HG03066 (cell line): ENCODE measurements at regions not wholly inside any gene's neighbourhood (a gene's known extent, or its start where the extent isn't known, plus 50 kb on each side); places are given as distances from the start of the nearest gene placed in this dataset.

ENCODE experiments used
- ATAC-seq: cut with Tn5 transposase; IDR thresholded peaks from one replicate; pipeline ENCODE4 v1.9.1; 2021; ENCODE audit warnings: low read depth; ENCODE audit not compliant: unreplicated experiment

DNA sequence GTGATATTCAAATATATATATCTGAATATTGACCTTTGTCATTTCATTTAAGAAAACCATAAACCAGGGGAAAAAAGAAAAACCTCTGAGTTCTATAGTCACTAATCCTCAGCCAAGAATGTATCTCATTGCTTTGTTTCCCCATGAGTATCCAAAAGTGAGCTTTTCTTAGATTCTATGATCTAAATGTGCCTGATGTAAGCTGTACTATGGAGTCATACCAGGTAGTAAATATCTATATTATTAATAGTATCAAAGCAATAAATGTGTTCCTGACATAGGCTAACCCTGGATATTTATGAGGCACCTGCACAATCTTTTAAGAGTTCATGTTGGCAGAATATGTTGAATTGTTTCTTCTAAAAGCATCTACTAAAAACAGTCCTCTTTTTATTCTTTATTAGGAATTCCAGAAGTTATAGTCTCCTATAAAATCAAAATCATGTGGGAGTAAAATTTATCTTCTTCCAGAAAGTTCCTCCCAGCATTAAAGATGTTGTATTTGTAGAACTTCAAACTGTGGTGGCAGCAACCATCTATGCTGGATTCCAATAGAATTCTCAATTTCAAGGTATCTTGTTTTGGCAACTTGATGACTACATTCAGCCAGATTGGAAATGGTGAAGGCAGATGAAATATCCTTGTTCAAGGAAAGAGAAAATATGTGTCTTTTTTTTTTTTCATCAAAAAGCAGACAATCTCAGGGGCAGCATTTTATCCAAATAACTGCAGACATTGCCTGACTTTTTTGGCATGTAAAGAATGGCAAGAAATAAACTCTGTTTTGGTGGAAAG lies 139.7 kb upstream of the RASSF8 start:
- ATAC-seq, result no peak

DNA sequence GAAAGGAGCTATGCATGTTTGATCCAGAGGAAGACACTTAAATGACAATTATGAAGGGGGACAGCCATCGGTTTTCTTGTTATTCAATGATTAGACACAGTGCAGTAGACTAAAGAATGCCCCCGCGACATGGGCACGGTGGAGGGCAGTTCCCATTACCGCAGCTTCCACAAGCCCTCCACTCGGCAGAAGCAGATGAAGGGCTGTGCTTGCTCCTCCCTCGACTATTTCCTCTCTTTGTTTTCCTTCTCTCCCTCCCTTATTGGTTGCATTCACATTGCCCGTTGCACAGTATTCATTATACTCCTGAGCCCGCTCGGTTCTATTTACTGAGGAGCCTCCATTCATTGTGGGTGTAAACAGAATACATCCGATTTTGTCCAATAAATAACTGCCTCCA lies 138.8 kb upstream of the RASSF8 start:
- no peak for ATAC-seq

DNA sequence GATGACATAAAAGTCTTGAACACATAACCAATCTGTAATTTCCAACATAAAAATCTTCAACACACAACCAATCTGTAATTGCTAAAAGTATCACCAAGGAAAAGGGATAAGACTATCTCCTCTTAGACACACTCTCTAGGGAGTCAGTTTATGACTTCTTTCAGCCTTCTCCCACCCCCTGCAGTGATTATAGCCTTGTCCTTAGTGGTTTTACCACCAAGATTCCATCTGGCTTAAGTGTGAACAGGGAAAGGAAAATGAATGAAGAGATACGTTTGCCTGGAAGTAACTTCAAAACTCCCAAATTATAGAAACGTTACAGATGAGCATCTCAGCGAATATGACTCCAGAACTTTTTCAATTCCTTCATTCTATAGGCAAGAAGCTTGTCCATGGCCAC lies 136.2 kb upstream of the RASSF8 start:
- ATAC-seq, result no peak

DNA sequence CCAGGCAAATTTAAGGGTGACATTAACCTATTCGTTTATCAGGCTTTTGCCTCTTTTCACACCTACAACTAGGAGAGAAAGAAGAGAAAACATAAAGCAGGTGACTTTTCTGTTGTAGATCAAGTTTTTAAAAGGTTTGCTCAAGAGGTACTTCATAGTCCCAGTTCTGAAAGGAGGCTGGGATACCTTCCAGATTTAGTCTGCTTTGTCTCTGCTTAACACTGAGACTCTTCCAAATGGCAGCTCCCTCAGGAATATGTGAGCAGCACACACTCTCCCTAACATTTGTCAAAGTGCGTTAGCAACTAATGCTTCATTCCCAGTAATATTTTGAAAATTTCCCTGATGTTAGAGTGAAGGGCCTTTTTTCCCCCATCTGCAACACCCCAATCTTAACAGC lies 133.7 kb upstream of the RASSF8 start:
- ATAC-seq, result no peak

DNA sequence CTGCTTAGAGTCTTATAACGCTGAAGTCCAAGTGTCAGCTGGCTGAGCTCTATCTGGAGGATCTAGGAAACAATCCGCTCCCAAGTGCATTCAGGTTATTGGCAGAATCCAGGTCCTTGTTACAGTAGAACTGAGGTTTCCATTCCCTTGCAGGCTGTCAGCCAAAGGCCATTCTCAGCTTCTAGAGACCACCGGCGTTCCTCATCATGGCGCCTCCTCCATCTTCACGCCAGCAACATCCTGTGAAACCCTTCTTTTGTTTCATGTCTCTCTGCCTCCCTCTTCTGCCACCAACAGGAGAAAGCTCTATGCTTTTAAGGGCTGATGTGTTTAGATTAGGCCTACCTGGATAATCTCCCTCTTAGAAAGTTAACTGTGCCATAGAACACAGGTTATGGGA lies 133.0 kb upstream of the RASSF8 start:
- ATAC-seq, result no peak

DNA sequence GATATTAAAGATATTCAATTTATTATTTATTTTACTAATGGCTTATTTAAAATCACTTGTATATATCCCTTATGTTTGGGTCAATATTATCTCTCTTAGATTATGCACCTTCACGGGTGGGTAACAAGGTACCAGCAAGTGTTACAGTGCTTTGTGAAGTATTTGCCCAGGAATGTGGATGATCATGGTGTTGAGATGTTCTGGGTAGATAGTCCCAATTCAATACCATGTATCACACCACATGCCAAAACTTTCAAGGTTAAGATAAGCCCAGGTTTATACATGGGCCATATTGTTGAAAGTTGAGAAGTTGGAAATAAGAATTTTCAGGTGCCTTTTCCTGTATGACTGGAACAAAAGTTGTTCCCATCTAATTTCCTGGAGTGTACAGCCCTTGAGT lies 131.3 kb upstream of the RASSF8 start:
- no peak for ATAC-seq

DNA sequence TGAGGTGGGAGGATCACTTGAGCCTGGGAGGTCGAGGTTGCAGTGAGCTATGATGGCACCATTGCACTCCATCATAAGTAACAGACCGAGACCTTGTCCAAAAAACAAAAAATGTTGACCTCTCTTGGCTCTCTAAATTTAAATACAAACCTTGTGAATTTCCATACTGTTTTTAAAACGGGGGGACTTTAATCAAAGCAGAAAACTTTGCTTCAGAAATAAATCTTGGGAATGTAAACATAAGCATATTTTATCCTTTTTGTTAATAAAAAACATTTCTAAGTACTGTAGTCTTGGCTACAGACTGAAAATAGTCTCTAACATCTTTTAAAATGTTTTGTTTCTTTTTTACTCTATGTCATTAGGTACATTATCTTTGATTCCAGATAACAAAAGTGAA lies 130.7 kb upstream of the RASSF8 start:
- ATAC-seq, result no peak

DNA sequence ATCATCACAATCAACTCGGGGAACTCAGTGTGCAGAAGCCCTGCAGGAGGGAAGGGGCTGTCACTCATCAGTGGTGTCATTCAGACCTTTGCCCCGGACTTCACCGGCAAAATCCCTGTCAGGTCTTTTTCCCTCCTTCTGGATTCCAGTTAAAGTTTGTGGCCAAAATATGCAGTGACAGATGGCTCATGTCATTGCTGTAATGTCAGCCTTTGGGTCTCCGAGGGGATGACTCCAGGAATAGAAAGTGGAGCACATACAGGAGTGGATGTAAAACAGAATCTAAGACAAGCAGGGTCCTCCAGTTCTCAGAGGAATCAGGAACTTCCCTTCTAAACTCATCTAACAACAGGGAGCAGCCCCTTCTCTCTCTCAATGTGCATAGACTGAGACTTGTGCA lies 130.3 kb upstream of the RASSF8 start:
- no peak for ATAC-seq

DNA sequence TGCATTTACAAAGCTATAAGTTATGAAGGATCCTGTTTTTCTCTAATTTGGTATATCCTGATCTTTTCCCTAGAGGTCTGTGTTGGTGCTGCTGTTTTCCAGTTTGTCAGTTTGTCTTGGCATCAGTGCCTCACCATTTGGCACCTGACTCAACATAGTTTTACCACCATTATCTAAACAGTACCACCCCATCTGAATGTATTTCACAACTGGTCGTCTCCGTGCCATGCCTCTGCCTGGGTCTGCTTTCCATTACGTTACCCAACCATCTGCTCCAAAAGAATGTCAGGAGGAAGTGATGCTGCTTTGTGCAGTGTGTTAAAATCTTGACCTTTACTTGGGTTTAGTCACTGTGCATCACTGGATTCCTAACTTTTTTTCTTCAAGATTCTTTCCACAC lies 129.3 kb upstream of the RASSF8 start:
- no peak for ATAC-seq

DNA sequence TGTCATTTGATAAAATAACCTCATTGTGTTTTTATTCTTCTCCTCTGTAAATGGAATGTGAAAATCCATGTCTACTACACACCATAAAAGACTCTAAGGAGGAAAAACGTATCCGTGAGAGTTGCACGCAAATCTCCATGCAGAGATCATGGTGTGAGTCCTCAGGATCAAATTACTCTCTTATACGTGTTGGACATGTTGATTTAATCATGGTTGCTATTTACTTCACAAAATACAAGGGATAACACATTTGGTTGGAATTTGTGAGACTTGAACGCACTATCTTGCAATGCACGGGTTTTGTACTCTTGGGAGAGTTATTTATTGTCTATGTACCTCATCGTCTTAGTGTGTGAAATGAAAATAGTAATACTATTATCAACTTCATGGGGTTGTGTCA lies 128.0 kb upstream of the RASSF8 start:
- ATAC-seq, result no peak

DNA sequence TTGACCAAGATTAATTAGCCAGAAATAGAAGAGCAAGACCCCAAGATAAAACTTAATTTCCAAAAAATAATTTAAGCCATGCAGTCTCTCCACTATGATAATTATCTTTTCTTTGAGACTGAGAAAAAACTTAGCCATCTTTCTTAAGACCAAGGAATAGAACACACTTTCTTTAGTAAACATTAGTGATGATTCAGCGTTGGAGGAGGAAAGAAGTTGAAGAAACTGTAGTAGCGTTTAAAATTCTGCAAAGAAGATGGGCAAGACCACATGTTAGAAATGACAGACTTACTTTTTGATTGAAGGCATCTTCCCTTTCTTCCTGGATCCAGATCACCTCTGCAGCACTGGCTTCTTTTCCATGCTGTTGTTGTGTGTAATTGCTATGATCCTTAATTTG lies 124.8 kb upstream of the RASSF8 start:
- no peak for ATAC-seq

DNA sequence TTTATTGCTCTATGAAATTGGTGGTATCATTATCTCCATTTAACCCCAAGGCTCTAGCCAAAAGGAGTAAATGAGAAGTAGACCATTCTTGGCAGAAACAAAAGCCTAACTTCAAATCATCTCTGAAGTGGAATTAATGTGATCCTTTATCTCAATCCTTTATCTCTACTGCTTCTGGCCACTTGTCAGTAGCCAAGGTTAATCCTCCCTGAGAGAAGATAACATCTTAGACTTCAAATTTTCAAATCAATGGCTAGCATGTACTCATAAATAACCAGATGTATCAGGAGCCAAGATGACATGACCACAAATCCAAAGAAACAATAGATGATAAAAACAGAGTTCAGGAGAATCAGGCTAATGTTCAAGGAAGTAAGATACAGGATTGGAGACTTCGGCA lies 123.1 kb upstream of the RASSF8 start:
- no peak for ATAC-seq

DNA sequence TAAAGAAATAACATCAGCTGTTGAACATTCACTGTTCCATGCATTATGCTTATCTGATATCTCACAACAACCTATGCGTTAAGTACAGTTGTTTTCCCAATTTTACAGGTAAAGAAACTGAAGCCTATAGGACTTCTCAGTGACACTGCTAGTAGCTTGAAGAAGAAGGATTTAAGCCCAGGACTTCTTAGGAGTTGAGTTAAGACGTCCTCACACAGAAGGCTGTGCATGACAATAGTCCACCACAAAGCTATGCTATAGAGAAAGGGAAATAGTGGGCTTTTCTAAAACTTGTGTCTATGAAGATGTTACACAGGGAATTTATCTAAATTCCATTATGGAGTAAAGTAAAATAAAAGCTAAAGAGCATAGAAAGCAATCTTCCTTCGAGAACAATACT lies 120.5 kb upstream of the RASSF8 start:
- ATAC-seq, result no peak

DNA sequence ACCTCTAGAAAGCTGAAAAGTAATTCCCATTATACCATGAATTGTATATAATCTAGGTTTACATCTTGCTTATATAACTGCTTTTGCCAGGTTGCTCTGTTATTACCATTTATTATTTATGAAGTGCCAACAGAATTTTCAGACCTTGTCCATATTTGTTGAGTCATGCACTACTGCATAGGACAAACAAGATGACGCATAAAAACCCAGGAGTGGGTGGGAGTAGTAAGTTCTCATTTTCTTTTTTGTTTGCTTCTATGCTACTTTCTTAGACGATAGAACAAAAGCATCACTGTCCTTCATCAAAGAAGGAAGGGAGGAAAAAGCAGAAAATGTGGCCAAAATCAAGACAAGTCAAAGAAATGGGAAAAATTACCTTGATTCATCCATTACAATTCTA lies 119.0 kb upstream of the RASSF8 start:
- no peak for ATAC-seq

DNA sequence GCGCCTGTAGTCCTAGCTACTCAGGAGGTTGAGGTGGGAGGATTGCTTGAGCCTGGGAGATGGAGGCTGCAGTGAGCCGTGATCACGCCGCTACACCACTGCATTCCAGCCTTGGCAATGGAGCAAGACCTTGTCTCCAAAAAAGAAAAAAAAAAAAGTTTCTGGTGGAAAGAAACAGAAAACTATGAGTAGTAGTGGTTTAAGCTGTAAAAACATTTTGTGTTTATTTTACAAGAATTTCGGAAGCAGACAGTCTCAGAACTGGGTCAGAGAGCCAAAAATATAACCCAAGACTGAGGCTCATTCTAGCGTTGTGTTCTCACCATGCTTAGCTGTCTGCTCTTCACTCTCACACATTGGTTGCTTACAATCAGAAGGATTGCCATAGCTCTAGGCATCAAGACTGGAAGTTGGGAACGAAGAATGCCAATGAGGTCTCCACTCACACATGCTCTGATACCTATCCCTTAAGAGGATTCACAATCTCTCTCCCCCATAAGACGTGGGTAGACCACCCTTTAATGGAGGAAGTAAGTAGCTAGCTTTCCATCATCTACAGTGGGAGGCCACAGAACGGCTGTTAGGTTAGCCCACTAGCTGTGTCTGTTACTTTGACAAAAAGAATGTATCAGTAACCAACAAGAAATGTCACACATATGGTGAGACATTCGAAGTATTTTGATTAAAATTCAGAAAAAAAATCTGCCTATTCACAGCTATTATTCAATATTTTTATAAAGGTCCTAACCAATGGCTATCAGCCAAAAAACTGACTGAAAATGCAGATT lies 117.6 kb upstream of the RASSF8 start:
- ATAC-seq, result no peak

DNA sequence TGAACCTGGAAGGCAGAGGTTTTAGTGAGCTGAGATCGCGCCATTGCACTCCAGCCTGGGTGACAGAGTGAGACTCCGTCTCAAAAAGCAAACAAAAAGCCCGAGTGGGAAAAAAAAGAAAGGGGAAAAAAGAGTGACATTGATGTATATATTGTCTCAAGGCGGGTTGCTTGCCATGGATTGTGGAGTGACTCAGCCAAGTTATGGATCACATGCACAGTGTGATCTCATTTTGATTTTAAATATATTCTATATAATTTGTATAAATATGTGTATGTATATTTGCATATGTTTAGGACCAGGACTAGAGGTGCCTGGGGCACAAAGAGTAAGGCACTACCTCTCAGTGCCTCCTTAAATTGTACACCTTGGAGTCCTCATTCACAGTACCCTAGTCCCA lies 116.2 kb upstream of the RASSF8 start:
- ATAC-seq, result no peak

DNA sequence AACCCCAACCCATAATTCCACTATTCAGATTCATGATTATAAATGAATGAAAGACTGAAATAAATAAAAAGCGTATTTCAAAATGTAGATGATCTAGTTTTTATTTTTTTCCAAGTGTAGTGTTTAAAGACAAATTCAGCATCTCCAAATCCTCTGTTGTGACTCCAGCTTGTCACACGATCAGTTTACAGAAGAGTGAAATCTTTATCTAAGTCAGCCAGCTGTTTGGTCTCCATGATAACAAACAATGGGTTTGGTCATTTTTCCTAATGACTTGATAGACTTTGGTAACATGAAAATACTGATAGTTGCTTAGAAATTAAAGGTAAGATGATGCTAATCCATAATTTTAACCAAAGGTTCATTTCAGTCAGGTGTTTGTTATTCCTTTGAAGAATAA lies 114.5 kb upstream of the RASSF8 start:
- no peak for ATAC-seq

DNA sequence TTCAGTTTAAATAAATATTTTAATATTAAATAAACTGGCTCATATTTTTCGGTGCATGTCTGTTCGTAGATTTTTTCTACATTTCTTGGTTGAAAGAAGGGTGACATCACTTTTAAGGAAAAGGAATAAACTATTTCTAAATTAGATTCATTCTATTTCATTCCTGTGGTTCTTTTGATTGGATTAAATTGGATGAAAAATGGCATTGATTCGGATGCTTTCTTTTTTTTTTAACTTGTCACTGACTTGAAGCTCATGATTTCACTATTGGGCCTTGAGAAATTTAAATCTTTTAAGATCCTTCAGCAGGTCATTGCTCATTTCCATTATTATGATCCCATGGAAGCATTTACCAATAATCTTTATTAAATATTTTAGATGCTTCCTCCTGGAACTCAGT lies 113.1 kb upstream of the RASSF8 start:
- no peak for ATAC-seq

DNA sequence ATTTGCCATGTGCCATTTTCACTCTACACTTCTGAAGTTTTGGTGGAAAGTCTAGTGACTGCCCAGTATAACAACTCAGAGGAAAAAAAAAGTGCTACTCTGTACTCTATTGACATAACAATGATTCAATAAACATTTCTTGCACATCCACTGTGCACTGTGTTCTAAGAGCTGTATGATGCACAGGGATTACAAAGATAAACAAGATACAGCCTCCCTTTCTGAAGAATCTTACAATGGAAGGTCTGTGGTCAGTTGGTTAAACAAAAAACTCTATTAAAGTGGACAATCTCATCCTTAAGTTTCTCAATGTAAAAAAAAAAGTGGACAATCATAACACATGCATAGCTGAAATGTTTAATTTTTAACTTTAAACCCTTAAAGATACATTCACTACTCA lies 105.7 kb upstream of the RASSF8 start:
- no peak for ATAC-seq

DNA sequence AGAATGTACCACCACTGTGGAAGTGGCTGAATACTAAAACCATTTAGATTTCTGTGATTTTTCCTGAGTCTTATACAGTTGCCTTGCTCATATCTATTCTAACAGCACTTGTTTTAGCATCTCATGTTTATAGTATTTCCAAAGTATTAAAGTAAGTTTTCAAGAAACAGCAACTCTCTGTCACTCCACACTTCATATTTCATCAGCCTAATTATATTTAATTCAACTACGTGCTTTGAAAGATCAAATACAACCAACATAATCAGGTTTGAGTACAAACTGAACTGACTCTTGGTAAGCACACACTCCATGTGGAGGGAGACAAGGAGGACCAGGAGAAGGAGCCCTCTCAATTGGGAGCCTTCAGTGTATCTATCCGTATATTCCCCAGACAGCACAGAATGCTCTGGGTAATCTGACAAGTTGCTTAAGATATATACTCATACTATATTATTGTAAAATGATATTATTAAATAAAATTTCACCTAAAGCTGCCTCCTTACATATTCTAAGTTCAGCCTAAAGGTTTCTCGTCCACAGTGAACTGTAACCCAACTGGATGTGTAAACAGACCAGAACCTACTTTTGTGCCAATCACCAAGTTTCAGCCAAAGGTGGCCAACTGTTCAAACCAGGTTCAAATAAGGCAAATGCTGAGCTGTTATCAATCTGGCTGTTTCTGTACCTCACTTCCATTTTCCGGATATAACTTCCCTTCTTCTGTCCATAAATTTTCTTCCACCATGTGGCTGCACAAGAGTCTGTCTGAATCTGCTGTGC lies 105.0 kb upstream of the RASSF8 start:
- no peak for ATAC-seq

DNA sequence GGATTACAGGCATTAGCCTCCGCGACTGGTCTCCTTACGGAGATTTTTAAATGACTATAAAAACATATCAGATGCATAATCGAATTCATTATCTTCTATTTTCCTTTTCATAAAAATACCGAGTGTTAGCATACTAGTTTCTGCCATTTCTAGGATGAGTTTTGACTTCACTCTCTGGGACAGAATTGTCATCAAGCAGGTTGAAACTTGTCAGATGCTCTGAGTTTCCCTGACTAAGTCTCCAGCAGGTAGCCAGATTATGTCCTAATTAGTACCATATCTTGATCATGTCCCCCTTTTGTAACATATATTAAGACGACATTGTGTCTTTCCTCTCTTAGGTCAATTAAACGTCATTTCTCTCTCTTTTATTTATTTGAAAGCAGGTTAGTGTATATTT lies 103.5 kb upstream of the RASSF8 start:
- no peak for ATAC-seq
